HG03135 (cell line): ENCODE measurements at regions not wholly inside any gene's neighbourhood (a gene's known extent, or its start where the extent isn't known, plus 50 kb on each side); places are given as distances from the start of the nearest gene placed in this dataset.

Experiments used
- ATAC-seq: cut with Tn5 transposase; IDR thresholded peaks from one replicate; pipeline ENCODE4 v1.9.1; 2021; ENCODE audit warnings: mild to moderate bottlenecking, moderate library complexity; ENCODE audit not compliant: unreplicated experiment

- ATAC-seq, result no peak
Measured at GRCh38 chr13:31925079-31925478, 106.5 kb upstream of the FRY start.

GRCh38 chr13:31927219-31927653 is 104.3 kb upstream of the FRY start:
- no peak for ATAC-seq

- ATAC-seq, result no peak
Measured at GRCh38 chr13:31929031-31929770, 102.4 kb upstream of the FRY start.

- peak; percentile 36 for ATAC-seq
Measured at GRCh38 chr13:31930490-31930889, 101.1 kb upstream of the FRY start.

GRCh38 chr13:31930901-31931522 is 100.6 kb upstream of the FRY start:
- ATAC-seq, result peak; percentile 98

GRCh38 chr13:31937436-31937835 is 94.1 kb upstream of the FRY start:
- no peak for ATAC-seq

- ATAC-seq, result no peak
Measured at GRCh38 chr13:31940076-31940475, 91.5 kb upstream of the FRY start.

- no peak for ATAC-seq
Measured at GRCh38 chr13:31943591-31943990, 88.0 kb upstream of the FRY start.

GRCh38 chr13:31944262-31945160 is 87.1 kb upstream of the FRY start:
- ATAC-seq, result no peak

- no peak for ATAC-seq
Measured at GRCh38 chr13:31945202-31945961, 86.2 kb upstream of the FRY start.

- ATAC-seq, result no peak
Measured at GRCh38 chr13:31946091-31946770, 85.3 kb upstream of the FRY start.

GRCh38 chr13:31947105-31947504 is 84.5 kb upstream of the FRY start:
- ATAC-seq, result no peak

- no peak for ATAC-seq
Measured at GRCh38 chr13:31947506-31947905, 84.1 kb upstream of the FRY start.

GRCh38 chr13:31949486-31949885 is 82.1 kb upstream of the FRY start:
- ATAC-seq, result no peak

GRCh38 chr13:31950111-31950815 is 81.3 kb upstream of the FRY start:
- no peak for ATAC-seq

GRCh38 chr13:31951215-31951678 is 80.3 kb upstream of the FRY start:
- ATAC-seq, result peak; percentile 87

GRCh38 chr13:31952641-31953380 is 78.8 kb upstream of the FRY start:
- no peak for ATAC-seq

- ATAC-seq, result no peak
Measured at GRCh38 chr13:31955101-31955500, 76.5 kb upstream of the FRY start.

GRCh38 chr13:31955741-31956140 is 75.8 kb upstream of the FRY start:
- no peak for ATAC-seq
